Astrocyte (in vitro differentiated cells and primary cell): ENCODE measurements at regions not wholly inside any gene's neighbourhood (a gene's known extent, or its start where the extent isn't known, plus 50 kb on each side); places are given as distances from the start of the nearest gene placed in this dataset.

Experiments used
- DNase-seq: peaks from one replicate; pipeline ENCODE4 v3.0.0-alpha.2; 2010; ENCODE audit warnings: low read depth
- FAIRE-seq: peaks from 2 replicates; lab custom pipeline; 2011; peaks lifted over from hg19 to GRCh38; lab: Jason Lieb, UNC
- H2AFZ ChIP-seq: 2 replicates; pipeline ENCODE4 v1.6.0; 2012; ENCODE audit warnings: low read depth, low read length, inconsistent platforms
- H3K27ac ChIP-seq: 2 replicates; pipeline ENCODE4 v1.5.1; 2011; ENCODE audit warnings: low read depth, low read length, inconsistent platforms
- H3K27me3 ChIP-seq: 2 replicates; pipeline ENCODE4 v1.6.0; 2011; ENCODE audit warnings: low read length, inconsistent platforms; ENCODE audit not compliant: insufficient read depth
- H3K36me3 ChIP-seq: 2 replicates; pipeline ENCODE4 v1.5.1; 2011; ENCODE audit warnings: low read length, inconsistent platforms; ENCODE audit not compliant: insufficient read depth
- H3K4me1 ChIP-seq: 2 replicates; pipeline ENCODE4 v1.5.1; 2011; ENCODE audit warnings: low read length, inconsistent platforms; ENCODE audit not compliant: insufficient read depth
- H3K4me2 ChIP-seq: 2 replicates; pipeline ENCODE4 v1.6.0; 2012; ENCODE audit warnings: low read length, inconsistent platforms
- H3K4me3 ChIP-seq: 2 replicates; pipeline ENCODE4 v1.5.1; 2011; ENCODE audit warnings: low read depth, mild to moderate bottlenecking, low read length, inconsistent platforms; ENCODE audit not compliant: insufficient read depth
- H3K79me2 ChIP-seq: 2 replicates; pipeline ENCODE4 v1.6.0; 2012; ENCODE audit warnings: mild to moderate bottlenecking, low read length, inconsistent platforms; ENCODE audit not compliant: insufficient read depth
- H3K9ac ChIP-seq: 2 replicates; pipeline ENCODE4 v1.6.0; 2012; ENCODE audit warnings: mild to moderate bottlenecking, low read length, inconsistent platforms
- H3K9me3 ChIP-seq: 2 replicates; pipeline ENCODE4 v1.5.1; 2012; ENCODE audit warnings: low read depth, mild to moderate bottlenecking, low read length, inconsistent platforms; ENCODE audit not compliant: insufficient read depth
- H4K20me1 ChIP-seq: 2 replicates; pipeline ENCODE4 v1.6.0; 2012; ENCODE audit warnings: low read length, inconsistent platforms; ENCODE audit not compliant: insufficient read depth
- H3K27ac Mint-ChIP-seq: one replicate; pipeline ENCODE4 v1.8.0; 2021; ENCODE audit warnings: mild to moderate bottlenecking, mixed read lengths; ENCODE audit not compliant: unreplicated experiment
- H3K27me3 Mint-ChIP-seq: one replicate; pipeline ENCODE4 v1.8.0; 2021; ENCODE audit warnings: low read depth, mixed read lengths; ENCODE audit not compliant: unreplicated experiment
- H3K36me3 Mint-ChIP-seq: one replicate; pipeline ENCODE4 v1.8.0; 2021; ENCODE audit warnings: low read depth, mixed read lengths; ENCODE audit not compliant: unreplicated experiment
- H3K4me1 Mint-ChIP-seq: one replicate; pipeline ENCODE4 v1.8.0; 2021; ENCODE audit warnings: low read depth, mixed read lengths; ENCODE audit not compliant: unreplicated experiment
- H3K4me3 Mint-ChIP-seq: one replicate; pipeline ENCODE4 v1.8.0; 2021; ENCODE audit warnings: mild to moderate bottlenecking, moderate library complexity, mixed read lengths; ENCODE audit not compliant: unreplicated experiment
- H3K9me3 Mint-ChIP-seq: one replicate; pipeline ENCODE4 v1.8.0; 2021; ENCODE audit warnings: mild to moderate bottlenecking, mixed read lengths; ENCODE audit not compliant: unreplicated experiment
- CTCF ChIP-seq: IDR thresholded peaks from 2 replicates; pipeline ENCODE4 v1.5.1; 2011; ENCODE audit warnings: low read depth, mild to moderate bottlenecking, inconsistent platforms, low read length, moderate library complexity; ENCODE audit not compliant: insufficient read depth
- EZH2 ChIP-seq: IDR thresholded peaks from 2 replicates; pipeline ENCODE4 v1.6.1; 2012; ENCODE audit warnings: mild to moderate bottlenecking, low read length, inconsistent platforms; ENCODE audit not compliant: insufficient read depth

GRCh38 chr11:130699561-130699960, 216.7 kb downstream of the SNX19 start:
- no peaks in the 10 kb centered on the region for H4K20me1 ChIP-seq
- H3K27me3 ChIP-seq = no peaks in the 10 kb centered on the region
- no peaks in the 10 kb centered on the region for H3K4me1 ChIP-seq
- no peaks in the 10 kb centered on the region for H3K36me3 ChIP-seq
- no peak overlapping the region for H3K27ac ChIP-seq
- H3K79me2 ChIP-seq = no peaks in the 10 kb centered on the region
- TF ChIP-seq EZH2 (no peak), CTCF (no peak)
- H3K36me3 Mint-ChIP-seq = no peaks in the 10 kb centered on the region
- no peaks in the 10 kb centered on the region for H3K4me1 Mint-ChIP-seq
- H2AFZ ChIP-seq = no peak overlapping the region
- H3K4me2 ChIP-seq = no peak overlapping the region
- H3K9me3 Mint-ChIP-seq = peaks cover 3% of the 10 kb centered on the region
- no peak overlapping the region for H3K9ac ChIP-seq
- H3K9me3 ChIP-seq = no peaks in the 10 kb centered on the region
- H3K4me3 ChIP-seq = no peak overlapping the region
- DNase-seq = no peak
- no peak for FAIRE-seq
- no peak overlapping the region for H3K4me3 Mint-ChIP-seq
- H3K27me3 Mint-ChIP-seq = peaks cover 19% of the 10 kb centered on the region
- H3K27ac Mint-ChIP-seq = no peak overlapping the region

- Mint-ChIP-seq H3K4me1 (no peaks in the 10 kb centered on the region), H3K36me3 (no peaks in the 10 kb centered on the region), H3K27ac (no peak overlapping the region), H3K9me3 (peaks cover 3% of the 10 kb centered on the region), H3K4me3 (no peak overlapping the region), H3K27me3 (peaks cover 19% of the 10 kb centered on the region)
- Histone ChIP-seq H3K9me3 (no peaks in the 10 kb centered on the region), H3K4me3 (no peak overlapping the region), H3K9ac (no peak overlapping the region), H2AFZ (no peak overlapping the region), H3K27me3 (no peaks in the 10 kb centered on the region), H3K4me1 (no peaks in the 10 kb centered on the region), H3K36me3 (no peaks in the 10 kb centered on the region), H3K27ac (no peak overlapping the region), H3K4me2 (no peak overlapping the region), H3K79me2 (no peaks in the 10 kb centered on the region), H4K20me1 (no peaks in the 10 kb centered on the region)
- no peak for TF ChIP-seq CTCF
- no peak for TF ChIP-seq EZH2
- no peak for FAIRE-seq
- DNase-seq = no peak
Measured at GRCh38 chr11:130700092-130700491, 216.2 kb downstream of the SNX19 start.

- H3K4me3 ChIP-seq = no peak overlapping the region
- H3K36me3 Mint-ChIP-seq = no peaks in the 10 kb centered on the region
- peaks cover 12% of the 10 kb centered on the region for H3K27me3 Mint-ChIP-seq
- H3K27ac ChIP-seq = no peak overlapping the region
- H3K4me1 ChIP-seq = no peaks in the 10 kb centered on the region
- no peak overlapping the region for H3K4me2 ChIP-seq
- no peaks in the 10 kb centered on the region for H3K36me3 ChIP-seq
- FAIRE-seq = no peak
- no peaks in the 10 kb centered on the region for H3K27me3 ChIP-seq
- H3K27ac Mint-ChIP-seq = no peak overlapping the region
- no peak overlapping the region for H3K9ac ChIP-seq
- H3K9me3 Mint-ChIP-seq = peaks cover 3% of the 10 kb centered on the region
- no peaks in the 10 kb centered on the region for H3K4me1 Mint-ChIP-seq
- no peak overlapping the region for H2AFZ ChIP-seq
- DNase-seq = no peak
- no peaks in the 10 kb centered on the region for H3K79me2 ChIP-seq
- no peak overlapping the region for H3K4me3 Mint-ChIP-seq
- H3K9me3 ChIP-seq = no peaks in the 10 kb centered on the region
- no peaks in the 10 kb centered on the region for H4K20me1 ChIP-seq
- TF ChIP-seq EZH2 = no peak
- no peak for TF ChIP-seq CTCF
Measured at GRCh38 chr11:130703489-130704190, 212.6 kb downstream of the SNX19 start.
